ENCODE measurements at regions not wholly inside any gene's neighbourhood (a gene's known extent, or its start where the extent isn't known, plus 50 kb on each side); places are given as distances from the start of the nearest gene placed in this dataset.

DNA sequence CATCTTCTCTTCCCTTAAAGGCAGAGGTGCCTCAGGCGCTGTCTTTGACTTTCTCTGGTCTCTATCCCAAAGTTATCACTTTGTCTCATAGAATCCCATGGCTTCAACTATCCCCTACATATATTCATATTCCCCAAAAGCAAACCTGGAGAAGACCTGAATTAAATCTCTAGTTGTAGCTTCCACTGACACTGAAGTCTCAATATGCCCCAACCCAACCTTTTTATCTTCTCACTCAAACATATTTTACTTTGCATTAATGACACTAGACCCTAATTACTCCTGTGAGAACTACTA, 354.5 kb upstream of the DUSP10 start:
- DNase-seq = no peak

- peak; percentile 54 for DNase-seq
Measured at GRCh38 chr1:222095606-222096475, 354.0 kb upstream of the DUSP10 start.

- DNase-seq = no peak
Measured at GRCh38 chr1:222093518-222093917, 351.6 kb upstream of the DUSP10 start.

DNA sequence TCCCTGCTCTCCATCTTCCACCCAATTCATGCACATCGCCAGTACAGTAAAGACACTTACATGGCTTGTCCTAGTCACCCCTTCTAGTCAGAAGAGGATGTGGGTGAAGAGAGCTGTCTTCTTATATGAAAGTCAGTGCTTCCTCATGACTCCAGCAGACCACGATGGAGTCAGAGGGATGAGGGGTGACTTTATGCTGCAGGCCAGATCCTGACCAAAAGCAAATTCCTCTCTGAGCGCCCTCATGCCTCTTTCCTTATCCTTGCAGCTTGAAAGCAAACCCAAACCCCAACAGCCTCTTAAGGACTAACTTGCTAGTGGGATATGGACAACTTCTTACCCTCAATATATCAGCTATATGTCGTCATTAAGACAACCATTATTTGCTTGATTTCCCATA, 348.2 kb upstream of the DUSP10 start:
- no peak for DNase-seq

DNA sequence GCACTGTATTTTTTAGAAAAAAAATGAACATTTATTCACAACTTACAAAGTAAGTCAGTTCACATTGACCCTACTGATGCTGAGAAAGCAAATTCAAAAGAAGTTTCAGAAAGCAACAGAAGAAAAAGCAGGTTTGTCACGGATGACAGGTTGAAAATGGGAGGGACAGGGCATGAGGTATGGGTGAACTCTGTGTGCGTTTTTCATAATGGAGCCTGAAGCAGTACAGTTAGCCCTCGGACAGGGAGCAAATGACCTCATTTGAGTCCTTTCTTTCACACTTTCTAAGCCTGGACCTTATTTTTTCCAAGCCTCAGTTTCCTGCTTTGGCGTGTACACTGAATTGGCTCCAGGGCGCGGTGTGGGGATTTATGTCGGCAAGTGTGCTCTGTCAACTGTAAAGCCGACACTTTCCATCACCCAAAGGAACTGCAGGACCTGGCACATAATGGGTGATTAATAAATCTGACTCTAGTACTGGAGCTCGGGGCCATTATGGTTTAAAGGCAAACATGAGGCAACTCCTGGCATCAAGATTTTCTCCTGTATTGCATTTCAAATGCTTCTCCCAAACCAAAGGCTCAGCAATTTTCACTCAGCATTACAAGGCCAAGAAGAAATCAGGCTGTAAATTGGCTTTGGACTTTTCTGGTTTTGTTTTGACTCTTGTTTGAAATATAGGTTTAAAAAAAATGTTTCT, 345.5 kb upstream of the DUSP10 start:
- no peak for DNase-seq

GRCh38 chr1:222084996-222085395, 343.1 kb upstream of the DUSP10 start:
- DNase-seq = no peak

DNA sequence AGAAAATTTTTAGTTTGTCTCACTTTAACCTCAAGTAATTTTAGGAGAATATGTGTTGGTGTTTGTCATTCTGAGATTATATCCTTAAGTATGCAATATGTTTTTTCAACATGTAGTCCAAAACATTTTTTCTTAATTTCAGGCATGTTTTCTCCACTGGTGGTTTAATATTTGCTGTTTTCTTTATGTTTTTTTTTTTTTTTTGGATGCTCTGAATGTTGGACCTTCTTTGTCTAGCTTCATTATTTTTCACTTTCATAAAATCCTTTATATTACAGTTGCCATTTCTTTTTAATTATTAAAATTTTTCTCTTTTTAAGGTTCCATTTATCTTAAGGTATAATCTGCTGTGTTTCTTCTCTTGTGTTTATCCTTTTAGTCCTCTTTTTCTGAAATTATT, 342.2 kb upstream of the DUSP10 start:
- DNase-seq = no peak

- DNase-seq = no peak
Measured at GRCh38 chr1:222081859-222082258, 340.0 kb upstream of the DUSP10 start.

- DNase-seq = no peak
Measured at GRCh38 chr1:222079566-222079965, 337.7 kb upstream of the DUSP10 start.

- DNase-seq = no peak
Measured at GRCh38 chr1:222077206-222077605, 335.3 kb upstream of the DUSP10 start.

GRCh38 chr1:222074317-222074716, 332.4 kb upstream of the DUSP10 start:
- DNase-seq = no peak

- no peak for DNase-seq
Measured at GRCh38 chr1:222073307-222073995, 331.6 kb upstream of the DUSP10 start.

- no peak for DNase-seq
Measured at GRCh38 chr1:222071387-222071786, 329.5 kb upstream of the DUSP10 start.

- DNase-seq = no peak
Measured at GRCh38 chr1:222068937-222069336, 327.0 kb upstream of the DUSP10 start.

- no peak for DNase-seq
Measured at GRCh38 chr1:222068101-222068500, 326.2 kb upstream of the DUSP10 start.

DNA sequence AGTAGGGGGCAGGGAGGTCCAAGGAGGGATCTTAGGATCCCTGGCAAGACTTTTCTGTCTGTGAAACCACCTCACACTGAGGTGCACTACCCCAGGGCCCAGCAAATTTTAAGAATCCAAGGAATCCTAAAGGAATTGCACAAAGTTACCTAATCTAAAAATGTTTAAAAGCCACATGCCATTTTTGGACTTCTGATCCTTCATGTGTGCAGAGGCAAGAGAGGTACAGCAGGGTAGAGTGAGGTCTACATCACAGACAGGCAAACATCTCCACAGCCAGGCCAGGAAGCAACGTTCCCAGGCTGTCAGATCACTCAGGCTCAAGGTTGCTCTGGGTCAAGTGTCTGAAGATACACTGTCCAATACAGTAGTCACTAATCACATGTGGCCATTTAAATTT, 324.6 kb upstream of the DUSP10 start:
- DNase-seq = no peak

GRCh38 chr1:222065234-222065633, 323.3 kb upstream of the DUSP10 start:
- DNase-seq = no peak

DNA sequence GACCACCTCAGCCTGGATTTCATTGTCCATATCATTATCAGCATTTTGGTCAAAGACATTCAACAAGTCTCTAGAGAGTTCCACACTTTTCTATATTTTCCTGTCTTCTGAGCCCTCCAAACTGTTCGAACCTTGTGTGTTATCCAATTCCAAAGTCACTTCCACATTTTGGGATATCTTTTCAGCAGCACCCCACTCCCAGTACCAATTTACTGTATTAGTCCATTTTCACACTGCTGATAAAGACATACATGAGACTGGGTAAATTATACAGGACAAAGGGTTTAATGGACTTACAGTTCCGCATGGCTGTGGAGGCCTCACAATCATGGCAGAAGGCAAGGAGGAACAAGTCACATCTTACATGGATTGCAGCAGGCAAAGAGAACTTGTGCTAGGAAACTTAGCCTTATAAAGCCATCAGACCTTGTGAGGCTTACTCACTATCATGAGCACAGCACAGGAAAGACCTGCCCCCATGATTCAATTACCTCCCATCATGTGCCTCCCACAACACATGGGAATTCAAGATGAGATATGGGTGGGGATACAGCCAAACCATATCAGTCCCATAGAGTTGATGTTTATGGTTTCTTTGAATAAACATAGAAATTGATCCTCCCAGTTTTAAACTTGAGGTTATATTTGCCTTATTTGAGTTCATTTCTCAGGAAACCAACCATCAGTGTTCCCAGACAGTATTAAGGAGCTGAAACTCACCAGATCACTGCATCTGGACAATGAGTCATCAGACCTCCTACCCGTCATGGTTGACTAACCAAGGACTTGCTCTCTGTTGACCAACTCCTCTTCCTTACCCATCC, 322.7 kb upstream of the DUSP10 start:
- no peak for DNase-seq

DNA sequence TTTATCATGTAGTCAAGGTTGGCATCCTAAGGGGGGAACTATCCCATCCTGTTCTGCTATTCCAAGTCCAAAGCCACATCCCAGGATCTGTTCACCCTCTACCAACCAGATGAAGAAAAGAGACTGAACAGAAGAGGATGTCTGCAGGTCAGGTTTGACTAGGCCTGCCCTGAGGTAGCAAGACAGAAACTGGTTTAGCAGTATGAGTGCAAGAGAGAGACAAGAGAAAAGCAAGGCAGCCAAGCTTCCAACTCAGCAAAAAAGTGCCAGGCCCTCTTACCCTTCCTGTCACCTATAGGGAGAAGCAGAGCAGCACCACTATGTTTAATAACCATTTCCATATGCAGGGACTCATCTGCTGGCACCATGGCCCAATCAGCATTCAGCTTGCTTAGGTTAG, 320.8 kb upstream of the DUSP10 start:
- no peak for DNase-seq

DNA sequence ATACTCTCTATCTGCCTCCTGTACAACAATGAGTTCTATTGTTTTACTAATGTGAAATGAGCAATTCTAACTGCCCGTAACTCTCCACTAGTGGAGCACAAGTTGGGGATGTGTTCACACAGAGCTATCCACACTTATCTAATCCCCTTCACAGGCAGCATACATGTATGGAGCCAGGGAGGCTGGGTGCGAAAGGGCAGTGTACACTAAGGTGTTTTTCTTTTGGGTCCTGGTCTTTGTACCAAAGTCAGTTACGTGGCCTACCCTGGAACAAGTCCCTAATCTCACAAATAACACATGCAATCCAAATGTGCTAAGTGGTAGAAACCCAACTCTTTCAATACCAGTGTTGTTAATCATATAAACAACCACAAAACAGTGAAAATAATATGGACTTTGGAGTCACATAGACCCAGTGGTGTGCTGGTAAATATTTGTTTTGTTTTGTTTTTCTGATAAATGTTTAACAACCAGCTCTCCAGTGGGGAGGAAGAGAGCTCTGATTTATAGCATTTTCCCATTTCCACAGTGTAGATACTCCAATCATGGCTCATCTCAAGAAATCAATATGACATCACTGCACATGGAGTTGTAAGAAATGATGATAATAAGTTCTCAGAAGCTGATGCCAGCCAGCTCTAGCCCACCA, 319.9 kb upstream of the DUSP10 start:
- no peak for DNase-seq

- DNase-seq = no peak
Measured at GRCh38 chr1:222060210-222060916, 318.5 kb upstream of the DUSP10 start.

DNA sequence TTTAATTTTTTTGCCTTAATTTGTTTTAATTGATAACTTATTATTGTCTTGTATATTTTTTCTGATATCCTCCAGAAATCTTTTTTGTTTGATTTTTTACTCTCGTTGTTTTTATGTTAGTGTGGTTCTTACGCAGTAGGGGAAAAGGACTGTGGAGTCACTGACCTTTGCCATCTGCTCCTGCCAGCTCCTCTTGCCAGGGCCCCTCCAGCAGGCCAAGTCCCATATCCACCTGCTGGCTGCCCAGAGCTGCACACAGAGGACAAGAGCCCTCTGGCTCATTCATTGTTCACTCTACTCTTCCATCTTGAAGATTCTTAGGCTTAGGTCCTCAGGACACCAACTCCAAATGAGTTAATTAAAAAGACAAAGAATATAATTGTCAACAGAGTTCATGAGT, 316.4 kb upstream of the DUSP10 start:
- DNase-seq = no peak
